Astrocyte of the spinal cord (primary cell): ENCODE measurements at regions not wholly inside any gene's neighbourhood (a gene's known extent, or its start where the extent isn't known, plus 50 kb on each side); places are given as distances from the start of the nearest gene placed in this dataset.

ENCODE experiments used
- DNase-seq: peaks from one replicate; pipeline ENCODE4 v3.0.0; 2011; ENCODE audit warnings: low read depth, low spot score
- H3K4me3 ChIP-seq: 2 replicates; pipeline ENCODE4 v1.5.1; 2011; ENCODE audit warnings: low read depth, mild to moderate bottlenecking, low read length, moderate library complexity
- CTCF ChIP-seq: IDR thresholded peaks from 2 replicates; pipeline ENCODE4 v1.5.1; 2012; ENCODE audit warnings: low read depth, mild to moderate bottlenecking, low read length, inconsistent platforms
- in situ Hi-C: cut with HindIII; loops from 2 replicates; pipeline ENCODE4 v1.10.0; 2017; ENCODE audit warnings: low sequenced_read_pairs

DNA sequence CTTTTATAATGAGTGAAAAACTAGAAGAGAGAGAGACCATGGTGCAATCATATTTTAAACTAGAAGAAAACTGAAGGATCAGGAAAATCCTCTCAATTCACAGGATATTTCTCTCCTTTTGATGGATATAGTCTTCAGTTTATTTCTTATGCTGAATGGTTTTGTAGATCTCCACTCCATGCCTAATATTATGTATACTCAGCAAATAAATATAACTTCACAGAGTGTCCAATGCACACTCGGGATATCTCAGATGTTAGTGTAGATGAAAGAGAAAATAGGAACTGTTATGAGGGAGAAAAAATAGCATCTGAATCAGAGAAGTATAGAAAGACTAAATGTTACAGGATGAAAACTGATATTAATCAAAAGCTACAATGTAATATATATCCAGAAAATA, 1324.5 kb upstream of the PIK3C3 start:
- no peak for TF ChIP-seq CTCF
- no peak for DNase-seq

GRCh38 chr18:40624959-40625358, 1330.1 kb upstream of the PIK3C3 start:
- DNase-seq, result no peak
- in situ Hi-C loops, result no loop called here
- TF ChIP-seq CTCF, result no peak
- H3K4me3 ChIP-seq, result no peak overlapping the region

More for the DNA sequence above, 1324.5 kb upstream of the PIK3C3 start:
- no peak overlapping the region for H3K4me3 ChIP-seq
- in situ Hi-C loops, result no loop called here

GRCh38 chr18:40613721-40614120, 1341.3 kb upstream of the PIK3C3 start:
- no peak for DNase-seq
- no peak for TF ChIP-seq CTCF
- in situ Hi-C loops, result no loop called here
- no peak overlapping the region for H3K4me3 ChIP-seq

- in situ Hi-C loops, result no loop called here
Observed at GRCh38 chr18:40612356-40612755, 1342.7 kb upstream of the PIK3C3 start.

DNA sequence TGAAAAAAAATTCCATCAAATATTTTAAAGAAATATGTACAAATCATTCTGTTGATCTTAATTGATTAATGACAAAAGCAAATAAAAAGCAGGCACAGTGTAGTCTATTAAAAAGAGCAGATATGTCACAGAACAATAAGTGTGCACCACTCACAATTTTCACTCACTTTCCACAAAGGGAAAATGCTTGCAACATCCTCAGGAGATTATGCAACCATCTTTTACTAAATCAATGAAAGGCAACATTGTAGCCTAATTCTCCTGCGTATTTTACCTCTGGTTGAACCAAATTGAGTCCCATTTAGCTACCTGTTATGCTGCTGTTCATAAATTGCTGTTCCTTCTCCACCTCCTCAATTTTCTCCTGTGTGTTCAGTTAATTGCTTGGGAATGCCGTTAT, 1346.8 kb upstream of the PIK3C3 start:
- no peak for DNase-seq
- in situ Hi-C loops, result no loop called here
- TF ChIP-seq CTCF, result no peak
- H3K4me3 ChIP-seq, result no peak overlapping the region

More at GRCh38 chr18:40612356-40612755, 1342.7 kb upstream of the PIK3C3 start:
- TF ChIP-seq CTCF, result no peak
- no peak overlapping the region for H3K4me3 ChIP-seq
- DNase-seq, result no peak

- in situ Hi-C loops, result no loop called here
- no peak for TF ChIP-seq CTCF
Observed at GRCh38 chr18:40607542-40608148, 1347.4 kb upstream of the PIK3C3 start.

More at GRCh38 chr18:40607542-40608148, 1347.4 kb upstream of the PIK3C3 start:
- no peak overlapping the region for H3K4me3 ChIP-seq
- DNase-seq, result no peak
